B cell (primary cell): ENCODE measurements at regions not wholly inside any gene's neighbourhood (a gene's known extent, or its start where the extent isn't known, plus 50 kb on each side); places are given as distances from the start of the nearest gene placed in this dataset.

Experiments
- ATAC-seq: fragments of 200-7000 bp; cut with Tn5 transposase; one replicate; pipeline ENCODE4 v1.10.0; 2021; ENCODE audit warnings: low read depth, mild to moderate bottlenecking, moderate number of reproducible peaks, moderate library complexity
- CTCF ChIA-PET: fragments of 350-600 bp; sonication (Branson Sonifier 250); formaldehyde crosslinking; loops from one replicate; lab custom pipeline; 2021; ENCODE audit warnings: antibody characterized with exemption, inconsistent platforms; lab: Charles Lee
- POLR2A ChIA-PET: fragments of 350-600 bp; sonication (Branson Sonifier 250); formaldehyde crosslinking; loops from one replicate; lab custom pipeline; 2021; ENCODE audit warnings: antibody characterized with exemption; lab: Charles Lee
- DNase-seq: peaks from one replicate; pipeline ENCODE4 v3.0.0; 2013
- H2AFZ ChIP-seq: 2 replicates; pipeline ENCODE4 v1.6.1; 2012; ENCODE audit warnings: mild to moderate bottlenecking, low read depth, low read length; ENCODE audit not compliant: insufficient read depth, poor library complexity, severe bottlenecking
- H3K27ac ChIP-seq, 2 donors: 1 replicate in 1 of 2; 2 replicates in 1 of 2; pipeline ENCODE4 v1.5.1; 2012 to 2013; ENCODE audit warnings: low read length in 2 of 2, mild to moderate bottlenecking in 2 of 2, moderate library complexity in 1 of 2
- H3K27me3 ChIP-seq, 4 experiments: fragments of 200-600 bp in 1 of 4; sonication (generic) in 1 of 4; replicated peaks in 1 of 4; 1 replicate in 2 of 4; 2 replicates in 2 of 4; pipeline versions ENCODE4 v1.6.1 to v1.7.0; 2013 to 2016; ENCODE audit warnings: low read length in 3 of 4, mild to moderate bottlenecking in 2 of 4, mixed read lengths in 1 of 4, moderate library complexity in 1 of 4; ENCODE audit not compliant: insufficient read depth in 4 of 4, control insufficient read depth in 3 of 4; ENCODE audit errors: control extremely low read depth in 1 of 4
- H3K36me3 ChIP-seq, 2 experiments: replicated peaks in 1 of 2; 1 replicate in 1 of 2; 2 replicates in 1 of 2; pipeline versions ENCODE4 v1.6.1 to v1.7.1; 2013; ENCODE audit warnings: low read length in 1 of 2; ENCODE audit not compliant: insufficient read depth in 2 of 2, control insufficient read depth in 1 of 2; ENCODE audit errors: control extremely low read depth in 1 of 2, extremely low read depth in 1 of 2
- H3K4me1 ChIP-seq, 2 donors: fragments of 200-600 bp in 1 of 2; sonication (generic) in 1 of 2; 1 replicate in 1 of 2; 2 replicates in 1 of 2; pipeline versions ENCODE4 v1.5.1 to v1.6.1; 2013 to 2017; ENCODE audit warnings: low read length in 2 of 2; ENCODE audit not compliant: control insufficient read depth in 2 of 2, insufficient read depth in 2 of 2
- H3K4me2 ChIP-seq: replicated peaks from 2 replicates; pipeline ENCODE3; 2012; ENCODE audit warnings: mild to moderate bottlenecking, low read depth, low read length; ENCODE audit not compliant: poor library complexity, severe bottlenecking
- H3K4me3 ChIP-seq, 5 experiments: fragments of 200-600 bp in 1 of 5; sonication (generic) in 1 of 5; 1 replicate in 3 of 5; 2 replicates in 2 of 5; pipeline versions ENCODE4 v1.5.1 to v1.7.0; 2011 to 2016; ENCODE audit warnings: low read length in 4 of 5, mild to moderate bottlenecking in 4 of 5, low read depth in 2 of 5, control low read depth in 1 of 5, moderate library complexity in 1 of 5; ENCODE audit not compliant: insufficient read depth in 1 of 5; ENCODE audit errors: control extremely low read depth in 1 of 5, extremely low read depth in 1 of 5
- H3K79me2 ChIP-seq: fragments of 200-600 bp; sonication (generic); one replicate; pipeline ENCODE4 v1.6.0; 2016; ENCODE audit warnings: low read length; ENCODE audit not compliant: control insufficient read depth, insufficient read depth
- H3K9ac ChIP-seq: fragments of 200-600 bp; sonication (generic); 2 replicates; pipeline ENCODE4 v1.6.1; 2017; ENCODE audit warnings: mild to moderate bottlenecking, low read length, moderate library complexity
- H3K9me3 ChIP-seq, 3 donors: one replicate each; pipeline versions ENCODE4 v1.6.1 to v1.7.1; 2013; ENCODE audit warnings: low read length in 2 of 3; ENCODE audit not compliant: control insufficient read depth in 2 of 3, insufficient read depth in 1 of 3; ENCODE audit errors: control extremely low read depth in 1 of 3
- H4K20me1 ChIP-seq: 2 replicates; pipeline ENCODE4 v1.6.0; 2012; ENCODE audit warnings: mild to moderate bottlenecking, low read length; ENCODE audit not compliant: insufficient read depth, control insufficient read depth, poor library complexity, severe bottlenecking
- H3K27ac Mint-ChIP-seq: one replicate; pipeline ENCODE4 v1.8.0; 2021; ENCODE audit warnings: mixed read lengths
- H3K27me3 Mint-ChIP-seq: one replicate; pipeline ENCODE4 v1.8.0; 2021; ENCODE audit warnings: mixed read lengths
- H3K4me1 Mint-ChIP-seq: one replicate; pipeline ENCODE4 v1.8.0; 2021; ENCODE audit warnings: mixed read lengths
- H3K4me3 Mint-ChIP-seq: one replicate; pipeline ENCODE4 v1.8.0; 2021; ENCODE audit warnings: mixed read lengths
- H3K9me3 Mint-ChIP-seq: one replicate; pipeline ENCODE4 v1.8.0; 2022; ENCODE audit warnings: mixed read lengths; ENCODE audit not compliant: insufficient read depth
- CTCF ChIP-seq: fragments of 200-600 bp; IDR thresholded peaks from one replicate; pipeline ENCODE4 v1.8.0; 2022; ENCODE audit warnings: antibody characterized with exemption, mild to moderate bottlenecking
- EZH2 ChIP-seq: IDR thresholded peaks from 2 replicates; pipeline ENCODE4 v1.6.1; 2012; ENCODE audit warnings: borderline replicate concordance, low read depth, mild to moderate bottlenecking, moderate library complexity, low read length; ENCODE audit not compliant: insufficient read depth, poor library complexity, severe bottlenecking
- WGBS: methylation state at CpG from one replicate; pipeline ENCODE4 v1.1.5; 2013; ENCODE audit warnings: missing lambda C conversion rate; ENCODE audit not compliant: insufficient coverage; 5-methylcytosine and 5-hydroxymethylcytosine counted together
- intact Hi-C: fragments of 100-400 bp; cut with micrococcal nuclease; formaldehyde crosslinking; loops from one replicate; pipeline ENCODE4 v1.10.0; 2022

DNA sequence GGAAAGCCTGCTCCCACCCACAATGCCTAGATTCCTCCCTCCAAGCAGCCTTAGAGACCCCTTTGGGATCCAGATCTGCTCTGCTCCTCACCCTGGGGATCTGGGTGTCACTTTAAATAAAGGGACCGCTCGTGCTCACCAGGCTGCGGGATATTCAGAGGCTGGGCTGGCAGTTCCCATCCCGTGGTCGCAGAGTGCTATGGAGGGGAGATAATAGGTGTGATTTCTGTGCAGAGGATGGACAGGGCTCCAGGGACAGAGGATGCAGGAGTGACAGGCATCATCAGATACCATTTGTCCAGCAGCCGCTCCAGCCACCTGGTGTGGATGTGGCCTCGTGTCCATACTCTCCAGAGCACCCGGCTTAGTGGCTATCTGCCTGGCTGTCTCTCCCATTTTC, 415.9 kb upstream of the SULF2 start:
- Mint-ChIP-seq H3K4me1 (no peaks in the 10 kb centered on the region), H3K27ac (no peak overlapping the region), H3K27me3 (peaks cover 18% of the 10 kb centered on the region), H3K9me3 (no peaks in the 10 kb centered on the region), H3K4me3 (no peak overlapping the region)
- intact Hi-C loops = no loop called here
- H3K9me3 ChIP-seq = peaks cover 0 to 4% (median 0%) of the 10 kb centered on the region in 3 donors
- no peak overlapping the region for H2AFZ ChIP-seq
- peaks cover 0 to 5% (median 1%) of the 10 kb centered on the region in 4 experiments for H3K27me3 ChIP-seq
- H3K27ac ChIP-seq = no peak overlapping the region
- ATAC-seq = no peak
- H4K20me1 ChIP-seq = no peaks in the 10 kb centered on the region
- H3K4me1 ChIP-seq = no peaks in the 10 kb centered on the region
- TF ChIP-seq CTCF = no peak
- POLR2A ChIA-PET = no interaction called here
- no peaks in the 10 kb centered on the region for H3K79me2 ChIP-seq
- WGBS = 83% methylated on average over 8 of the region's 8 CpGs
- H3K36me3 ChIP-seq = no peaks in the 10 kb centered on the region
- CTCF ChIA-PET = no interaction called here
- no peak overlapping the region for H3K9ac ChIP-seq
- H3K4me3 ChIP-seq = no peak overlapping the region
- DNase-seq = no peak
- H3K4me2 ChIP-seq = no peak overlapping the region

DNA sequence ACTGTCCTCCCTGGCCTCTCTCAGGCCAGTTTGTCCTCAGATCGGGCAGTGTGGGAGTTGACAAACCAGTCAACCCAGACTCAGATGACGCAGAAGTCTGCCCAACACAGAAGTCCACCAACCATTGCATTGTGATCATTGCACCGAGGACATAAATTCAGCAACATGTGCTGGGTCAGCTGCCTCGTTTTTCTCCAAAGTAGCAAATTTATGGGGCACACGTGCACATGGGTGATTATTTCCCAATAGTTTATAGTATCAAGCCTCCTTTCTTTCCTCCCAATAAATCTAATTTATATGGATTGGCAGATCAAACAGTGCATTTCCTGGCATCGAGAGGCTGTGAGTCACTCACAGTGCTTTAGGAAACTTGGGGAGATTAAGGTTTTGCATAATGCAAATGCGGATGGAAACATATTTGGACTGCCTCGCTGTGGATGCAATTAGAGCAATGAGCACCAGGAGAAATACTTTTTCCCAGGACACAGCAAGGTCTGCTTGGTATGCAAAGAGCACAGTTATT, 413.7 kb upstream of the SULF2 start:
- H3K4me2 ChIP-seq = no peak overlapping the region
- H3K27me3 ChIP-seq = peaks cover 0 to 5% (median 1%) of the 10 kb centered on the region in 4 experiments
- no peaks in the 10 kb centered on the region for H4K20me1 ChIP-seq
- CTCF ChIA-PET = no interaction called here
- H3K9me3 ChIP-seq = peaks cover 0 to 4% (median 0%) of the 10 kb centered on the region in 3 donors
- H2AFZ ChIP-seq = no peak overlapping the region
- Mint-ChIP-seq H3K9me3 (no peaks in the 10 kb centered on the region), H3K27ac (no peak overlapping the region), H3K4me3 (no peak overlapping the region), H3K4me1 (no peaks in the 10 kb centered on the region), H3K27me3 (peaks cover 24% of the 10 kb centered on the region)
- intact Hi-C loops = no loop called here
- DNase-seq = no peak
- no peaks in the 10 kb centered on the region for H3K79me2 ChIP-seq
- no peak overlapping the region for H3K9ac ChIP-seq
- TF ChIP-seq CTCF = no peak
- TF ChIP-seq EZH2 = no peak
- H3K36me3 ChIP-seq = no peaks in the 10 kb centered on the region
- no peak for ATAC-seq
- POLR2A ChIA-PET = no interaction called here
- no peak overlapping the region for H3K27ac ChIP-seq
- H3K4me1 ChIP-seq = no peaks in the 10 kb centered on the region
- WGBS = 67% methylated on average over 6 of the region's 8 CpGs
- H3K4me3 ChIP-seq = no peak overlapping the region
